Activated CD8-positive, alpha-beta memory T cell treated with anti-CD3 and anti-CD28 coated beads for 1 hour (primary cell): ENCODE measurements at regions not wholly inside any gene's neighbourhood (a gene's known extent, or its start where the extent isn't known, plus 50 kb on each side); places are given as distances from the start of the nearest gene placed in this dataset.
"Not testable (repeated sequence)": the region's sequence is repeated elsewhere in the genome, so short reads cannot be mapped to it uniquely, and the experiment has no call there.

Source experiments
- DNase-seq, 2 donors: peaks; one replicate each; pipeline ENCODE4 v3.0.0-alpha.2; 2020; ENCODE audit warnings: low read depth in 1 of 2; ENCODE audit errors: extremely low read depth in 1 of 2

GRCh38 chr7:55299273-55299967, 65.7 kb upstream of the LANCL2 start:
- no peak for DNase-seq

GRCh38 chr7:55303220-55303619, 61.9 kb upstream of the LANCL2 start:
- no peak for DNase-seq

- DNase-seq: no peak
These were observed 60.9 kb upstream of the LANCL2 start for GRCh38 chr7:55304018-55304762.

GRCh38 chr7:55305135-55305534, 60.0 kb upstream of the LANCL2 start:
- no peak for DNase-seq

- no peak for DNase-seq
These were observed 58.8 kb upstream of the LANCL2 start for GRCh38 chr7:55306331-55306730.

- no peak for DNase-seq
These were observed 57.8 kb upstream of the LANCL2 start for GRCh38 chr7:55307123-55307916.

- DNase-seq: no peak
These were observed 56.8 kb upstream of the LANCL2 start for GRCh38 chr7:55308186-55308929.

GRCh38 chr7:55309040-55309991, 55.8 kb upstream of the LANCL2 start:
- DNase-seq: peak; percentile 7 to 14

GRCh38 chr7:55310287-55311025, 54.7 kb upstream of the LANCL2 start:
- DNase-seq: no peak

GRCh38 chr7:55311892-55312291, 53.2 kb upstream of the LANCL2 start:
- DNase-seq: not testable (repeated sequence)

GRCh38 chr7:55313671-55314070, 51.5 kb upstream of the LANCL2 start:
- not testable (repeated sequence) for DNase-seq

GRCh38 chr7:55314967-55315366, 50.2 kb upstream of the LANCL2 start:
- no peak for DNase-seq
